Keratinocyte (primary cell): ENCODE measurements at regions not wholly inside any gene's neighbourhood (a gene's known extent, or its start where the extent isn't known, plus 50 kb on each side); places are given as distances from the start of the nearest gene placed in this dataset.

Experiments used
- DNase-seq: peaks from one replicate; pipeline ENCODE4 v3.0.0-alpha.2; 2011; ENCODE audit warnings: low read depth, missing footprints, low spot score
- FAIRE-seq: peaks from 2 replicates; lab custom pipeline; 2011; peaks lifted over from hg19 to GRCh38; lab: Jason Lieb, UNC
- H2AFZ ChIP-seq: 2 replicates; pipeline ENCODE4 v1.6.0; 2012; ENCODE audit warnings: low read length, control low read depth, inconsistent platforms; ENCODE audit not compliant: control insufficient read depth
- H3K27ac ChIP-seq: 2 replicates; pipeline ENCODE4 v1.5.1; 2011; ENCODE audit warnings: low read length; ENCODE audit not compliant: control insufficient read depth, insufficient read depth
- H3K27me3 ChIP-seq: 3 replicates; pipeline ENCODE4 v1.6.0; 2011; ENCODE audit warnings: low read length; ENCODE audit not compliant: control insufficient read depth, insufficient read depth; ENCODE audit errors: extremely low read depth
- H3K36me3 ChIP-seq, 2 experiments: 2 replicates in 1 of 2; 3 replicates in 1 of 2; pipeline ENCODE4 v1.5.1; 2011; ENCODE audit warnings: low read length in 2 of 2, mild to moderate bottlenecking in 1 of 2; ENCODE audit not compliant: control insufficient read depth in 2 of 2, insufficient read depth in 2 of 2; ENCODE audit errors: extremely low read depth in 1 of 2
- H3K4me1 ChIP-seq: 3 replicates; pipeline ENCODE4 v1.5.1; 2011; ENCODE audit warnings: low read length; ENCODE audit not compliant: control insufficient read depth, insufficient read depth; ENCODE audit errors: extremely low read depth
- H3K4me2 ChIP-seq: 3 replicates; pipeline ENCODE4 v1.6.0; 2011; ENCODE audit warnings: low read depth, low read length; ENCODE audit not compliant: control insufficient read depth, insufficient read depth; ENCODE audit errors: extremely low read depth
- H3K4me3 ChIP-seq, 3 experiments: fragments of 200-600 bp in 1 of 3; sonication (generic) in 1 of 3; 2 replicates in 2 of 3; 3 replicates in 1 of 3; pipeline ENCODE4 v1.5.1; 2011 to 2016; ENCODE audit warnings: low read length in 3 of 3, mild to moderate bottlenecking in 3 of 3, control low read depth in 2 of 3, inconsistent platforms in 1 of 3, low read depth in 1 of 3, mixed read lengths in 1 of 3, mixed run types in 1 of 3, moderate library complexity in 1 of 3; ENCODE audit not compliant: control insufficient read depth in 2 of 3, insufficient read depth in 2 of 3; ENCODE audit errors: extremely low read depth in 1 of 3
- H3K79me2 ChIP-seq: 2 replicates; pipeline ENCODE4 v1.6.0; 2012; ENCODE audit warnings: low read length; ENCODE audit not compliant: control insufficient read depth, insufficient read depth
- H3K9ac ChIP-seq: 3 replicates; pipeline ENCODE4 v1.6.0; 2011; ENCODE audit warnings: low read length; ENCODE audit not compliant: control insufficient read depth, insufficient read depth; ENCODE audit errors: extremely low read depth
- H3K9me1 ChIP-seq: 3 replicates; pipeline ENCODE4 v1.6.0; 2011; ENCODE audit warnings: low read length; ENCODE audit not compliant: control insufficient read depth, insufficient read depth; ENCODE audit errors: extremely low read depth
- H3K9me3 ChIP-seq: 2 replicates; pipeline ENCODE4 v1.5.1; 2012; ENCODE audit warnings: low read depth, low read length; ENCODE audit not compliant: control insufficient read depth
- H4K20me1 ChIP-seq: 3 replicates; pipeline ENCODE4 v1.6.0; 2011; ENCODE audit warnings: low read length; ENCODE audit not compliant: control insufficient read depth, insufficient read depth; ENCODE audit errors: extremely low read depth
- CTCF ChIP-seq, 3 experiments: IDR thresholded peaks in 1 of 3; conservative IDR thresholded peaks in 1 of 3; optimal IDR thresholded peaks in 1 of 3; 2 replicates in 2 of 3; 3 replicates in 1 of 3; pipeline versions ENCODE3 to v1.5.1; 2011; ENCODE audit warnings: low read length in 3 of 3, mild to moderate bottlenecking in 3 of 3, moderate library complexity in 2 of 3, control low read depth in 1 of 3, inconsistent platforms in 1 of 3; ENCODE audit not compliant: insufficient read depth in 2 of 3; ENCODE audit errors: extremely low read depth in 1 of 3
- EZH2 ChIP-seq: IDR thresholded peaks from one replicate; pipeline ENCODE4 v1.6.1; 2012; ENCODE audit warnings: inconsistent platforms, mild to moderate bottlenecking, low read length, moderate library complexity
- dilution Hi-C: fragments of 300-500 bp; cut with MboI; formaldehyde crosslinking; loops from one replicate; pipeline ENCODE4 v1.7.0; 2020; ENCODE audit warnings: low sequenced_read_pairs; ENCODE audit not compliant: extremely low pct_ligation_motif_present

- TF ChIP-seq CTCF (optimal IDR thresholded peaks at IDR 0.05 in 1 of 3, IDR thresholded peaks at IDR 0.05 in 1 of 3, conservative IDR thresholded peaks at IDR 0.05 in 1 of 3; ENCODE audit: extremely low read depth in 1 of 3, insufficient read depth in 2 of 3, low read length in 3 of 3): no peak
- no peak for TF ChIP-seq EZH2
- no peak overlapping the region for H3K4me2 ChIP-seq
- DNase-seq: no peak
- H3K4me3 ChIP-seq: no peak overlapping the region
- no peak overlapping the region for H2AFZ ChIP-seq
- H3K4me1 ChIP-seq: no peaks in the 10 kb centered on the region
- H3K9me1 ChIP-seq: no peaks in the 10 kb centered on the region
- no peaks in the 10 kb centered on the region for H3K27me3 ChIP-seq
- H3K27ac ChIP-seq: no peak overlapping the region
- H3K9me3 ChIP-seq: no peaks in the 10 kb centered on the region
- no peak overlapping the region for H3K9ac ChIP-seq
- FAIRE-seq: no peak
- H4K20me1 ChIP-seq: no peaks in the 10 kb centered on the region
- no peaks in the 10 kb centered on the region for H3K36me3 ChIP-seq
- dilution Hi-C loops: no loop called here
- no peaks in the 10 kb centered on the region for H3K79me2 ChIP-seq
Observed at GRCh38 chr6:15776458-15776980, 113.7 kb upstream of the DTNBP1 start.

- FAIRE-seq (no peak), DNase-seq (no peak)
- H3K9me3 ChIP-seq: no peaks in the 10 kb centered on the region
- dilution Hi-C loops: no loop called here
- H3K4me2 ChIP-seq: no peak overlapping the region
- no peaks in the 10 kb centered on the region for H4K20me1 ChIP-seq
- H3K27me3 ChIP-seq: no peaks in the 10 kb centered on the region
- H3K9me1 ChIP-seq: no peaks in the 10 kb centered on the region
- H3K9ac ChIP-seq: no peak overlapping the region
- no peaks in the 10 kb centered on the region for H3K79me2 ChIP-seq
- H3K36me3 ChIP-seq: no peaks in the 10 kb centered on the region
- H2AFZ ChIP-seq: no peak overlapping the region
- H3K27ac ChIP-seq: no peak overlapping the region
- no peak overlapping the region for H3K4me3 ChIP-seq
- H3K4me1 ChIP-seq: no peaks in the 10 kb centered on the region
- no peak for TF ChIP-seq CTCF (optimal IDR thresholded peaks at IDR 0.05 in 1 of 3, IDR thresholded peaks at IDR 0.05 in 1 of 3, conservative IDR thresholded peaks at IDR 0.05 in 1 of 3; ENCODE audit: extremely low read depth in 1 of 3, insufficient read depth in 2 of 3, low read length in 3 of 3)
- TF ChIP-seq EZH2: no peak
Observed at GRCh38 chr6:15775741-15776140, 112.9 kb upstream of the DTNBP1 start.
